ENCODE measurements at regions not wholly inside any gene's neighbourhood (a gene's known extent, or its start where the extent isn't known, plus 50 kb on each side); places are given as distances from the start of the nearest gene placed in this dataset.

GRCh38 chr15:95417761-95418160 lies 912.7 kb upstream of the NR2F2 start:
- no peak for TF ChIP-seq CTCF (optimal IDR thresholded peaks at IDR 0.05 in 1 of 3, IDR thresholded peaks at IDR 0.05 in 1 of 3, conservative IDR thresholded peaks at IDR 0.05 in 1 of 3; ENCODE audit: extremely low read depth in 1 of 3, insufficient read depth in 2 of 3, low read length in 3 of 3)
- no peak for TF ChIP-seq EZH2 (IDR thresholded peaks at IDR 0.05; ENCODE audit: low read length)
- H3K79me2 ChIP-seq (ENCODE audit: control insufficient read depth, insufficient read depth, low read length) = no peaks in the 10 kb centered on the region
- H4K20me1 ChIP-seq (ENCODE audit: control insufficient read depth, extremely low read depth, insufficient read depth, low read length) = no peaks in the 10 kb centered on the region
- no peak overlapping the region for H3K9ac ChIP-seq (ENCODE audit: control insufficient read depth, extremely low read depth, insufficient read depth, low read length)
- H3K4me2 ChIP-seq (ENCODE audit: control insufficient read depth, extremely low read depth, insufficient read depth, low read depth, low read length) = no peak overlapping the region
- no peaks in the 10 kb centered on the region for H3K27me3 ChIP-seq (ENCODE audit: control insufficient read depth, extremely low read depth, insufficient read depth, low read length)
- no peak overlapping the region for H3K27ac ChIP-seq (ENCODE audit: control insufficient read depth, insufficient read depth, low read length)
- H3K9me3 ChIP-seq (ENCODE audit: control insufficient read depth, low read depth, low read length) = no peaks in the 10 kb centered on the region
- no peaks in the 10 kb centered on the region for H3K36me3 ChIP-seq (ENCODE audit: control insufficient read depth in 2 of 2, extremely low read depth in 1 of 2, insufficient read depth in 2 of 2, low read length in 2 of 2)
- DNase-seq (ENCODE audit: low read depth, low spot score) (no peak), FAIRE-seq (no peak)
- no peak overlapping the region for H3K4me3 ChIP-seq (ENCODE audit: control insufficient read depth in 2 of 3, extremely low read depth in 1 of 3, insufficient read depth in 2 of 3, low read depth in 1 of 3, low read length in 3 of 3)
- no peak overlapping the region for H2AFZ ChIP-seq (ENCODE audit: control insufficient read depth, low read length)
- H3K9me1 ChIP-seq (ENCODE audit: control insufficient read depth, extremely low read depth, insufficient read depth, low read length) = no peaks in the 10 kb centered on the region
- no peaks in the 10 kb centered on the region for H3K4me1 ChIP-seq (ENCODE audit: control insufficient read depth, extremely low read depth, insufficient read depth, low read length)
- dilution Hi-C loops (cut with MboI; ENCODE audit: extremely low pct_ligation_motif_present, low sequenced_read_pairs) = no loop called here

- Histone ChIP-seq H3K4me1 (ENCODE audit: control insufficient read depth, extremely low read depth, insufficient read depth, low read length) (no peaks in the 10 kb centered on the region), H3K27me3 (ENCODE audit: control insufficient read depth, extremely low read depth, insufficient read depth, low read length) (no peaks in the 10 kb centered on the region), H3K79me2 (ENCODE audit: control insufficient read depth, insufficient read depth, low read length) (no peaks in the 10 kb centered on the region), H3K9ac (ENCODE audit: control insufficient read depth, extremely low read depth, insufficient read depth, low read length) (no peak overlapping the region), H3K36me3 (ENCODE audit: control insufficient read depth in 2 of 2, extremely low read depth in 1 of 2, insufficient read depth in 2 of 2, low read length in 2 of 2) (no peaks in the 10 kb centered on the region), H2AFZ (ENCODE audit: control insufficient read depth, low read length) (no peak overlapping the region), H4K20me1 (ENCODE audit: control insufficient read depth, extremely low read depth, insufficient read depth, low read length) (no peaks in the 10 kb centered on the region), H3K27ac (ENCODE audit: control insufficient read depth, insufficient read depth, low read length) (no peak overlapping the region), H3K4me3 (ENCODE audit: control insufficient read depth in 2 of 3, extremely low read depth in 1 of 3, insufficient read depth in 2 of 3, low read depth in 1 of 3, low read length in 3 of 3) (no peak overlapping the region), H3K9me1 (ENCODE audit: control insufficient read depth, extremely low read depth, insufficient read depth, low read length) (no peaks in the 10 kb centered on the region), H3K9me3 (ENCODE audit: control insufficient read depth, low read depth, low read length) (no peaks in the 10 kb centered on the region), H3K4me2 (ENCODE audit: control insufficient read depth, extremely low read depth, insufficient read depth, low read depth, low read length) (no peak overlapping the region)
- no peak for FAIRE-seq
- DNase-seq (ENCODE audit: low read depth, low spot score) = no peak
- no peak for TF ChIP-seq CTCF (optimal IDR thresholded peaks at IDR 0.05 in 1 of 3, IDR thresholded peaks at IDR 0.05 in 1 of 3, conservative IDR thresholded peaks at IDR 0.05 in 1 of 3; ENCODE audit: extremely low read depth in 1 of 3, insufficient read depth in 2 of 3, low read length in 3 of 3)
- dilution Hi-C loops (cut with MboI; ENCODE audit: extremely low pct_ligation_motif_present, low sequenced_read_pairs) = no loop called here
Observed at GRCh38 chr15:95422255-95422654, 908.2 kb upstream of the NR2F2 start.

All from keratinocyte (primary cell).